Testis (tissue), 2 donors: ENCODE measurements at regions not wholly inside any gene's neighbourhood (a gene's known extent, or its start where the extent isn't known, plus 50 kb on each side); places are given as distances from the start of the nearest gene placed in this dataset.

ENCODE experiments used
- DNase-seq: peaks from one replicate; pipeline ENCODE4 v3.0.0-alpha.2; 2019
- H3K27ac ChIP-seq, 2 donors: fragments of 200-600 bp; sonication (generic); one replicate each; pipeline ENCODE4 v1.5.1; 2019
- H3K27me3 ChIP-seq: fragments of 200-600 bp; sonication (generic); one replicate; pipeline ENCODE4 v1.5.1; 2019
- H3K36me3 ChIP-seq: fragments of 200-600 bp; sonication (generic); one replicate; pipeline ENCODE4 v1.5.1; 2017; ENCODE audit warnings: low read depth; ENCODE audit errors: missing control alignments
- H3K4me1 ChIP-seq: fragments of 200-600 bp; sonication (generic); one replicate; pipeline ENCODE4 v1.5.1; 2019
- H3K4me3 ChIP-seq, 2 donors: fragments of 200-600 bp; sonication (generic); one replicate each; pipeline ENCODE4 v1.5.1; 2017 to 2019
- H3K9me3 ChIP-seq: fragments of 200-600 bp; sonication (generic); one replicate; pipeline ENCODE4 v1.5.1; 2017
- CTCF ChIP-seq, 3 experiments: fragments of 450-650 bp in 2 of 3; fragments of 200-600 bp in 1 of 3; sonication (generic) in 1 of 3; IDR thresholded peaks; one replicate each; pipeline ENCODE4 v1.5.1; 2016 to 2019; ENCODE audit warnings: antibody characterized with exemption in 3 of 3, mild to moderate bottlenecking in 2 of 3, moderate library complexity in 1 of 3
- POLR2A ChIP-seq: fragments of 450-650 bp; IDR thresholded peaks from one replicate; pipeline ENCODE4 v1.6.1; 2017; ENCODE audit warnings: antibody characterized with exemption, mild to moderate bottlenecking, moderate library complexity
- WGBS, 2 donors: methylation state at CpG; one replicate each; pipeline ENCODE4 v1.1.5; 2018; 5-methylcytosine and 5-hydroxymethylcytosine counted together
- intact Hi-C: fragments of 100-400 bp; cut with DNase I; formaldehyde crosslinking; loops from one replicate; pipeline ENCODE4 v1.15.1; 2023; ENCODE audit warnings: low total_unique reads

GRCh38 chr3:66715806-66716205 lies 215.0 kb upstream of the LRIG1 start:
- TF ChIP-seq POLR2A (no peak), CTCF (IDR thresholded peaks at IDR 0.05) (no peak)

DNA sequence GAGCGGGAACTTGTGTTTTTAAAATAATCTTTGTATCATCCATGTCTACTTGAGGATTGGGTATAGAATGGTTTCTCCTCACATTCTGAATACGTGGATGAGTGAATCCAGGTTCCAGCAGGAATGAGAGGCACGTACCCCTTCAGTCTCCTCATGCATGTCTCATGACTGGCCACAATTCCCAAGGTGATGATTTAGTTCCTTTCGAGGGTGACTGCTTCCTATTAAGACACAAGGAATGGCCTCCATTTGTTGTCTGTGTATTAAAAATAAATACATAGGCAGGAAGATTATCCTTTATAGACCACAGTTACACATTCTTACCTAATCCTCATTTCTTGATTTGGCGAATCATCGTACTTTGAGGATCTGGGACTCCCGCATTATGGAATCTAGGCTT lies 217.0 kb upstream of the LRIG1 start:
- H3K4me1 ChIP-seq = no peaks in the 10 kb centered on the region
- H3K4me3 ChIP-seq = no peak overlapping the region
- intact Hi-C loops = no loop called here
- DNase-seq = no peak
- no peak for TF ChIP-seq CTCF (IDR thresholded peaks at IDR 0.05)
- no peak for TF ChIP-seq POLR2A
- WGBS, 2 donors = 95 to 97% methylated on average over 7 of the region's 7 CpGs
- no peaks in the 10 kb centered on the region for H3K9me3 ChIP-seq
- no peaks in the 10 kb centered on the region for H3K27me3 ChIP-seq
- H3K27ac ChIP-seq = no peak overlapping the region
- H3K36me3 ChIP-seq = no peaks in the 10 kb centered on the region

More at GRCh38 chr3:66715806-66716205, 215.0 kb upstream of the LRIG1 start:
- intact Hi-C loops = no loop called here
- H3K36me3 ChIP-seq = no peaks in the 10 kb centered on the region
- no peaks in the 10 kb centered on the region for H3K4me1 ChIP-seq
- no peak overlapping the region for H3K4me3 ChIP-seq
- H3K27me3 ChIP-seq = no peaks in the 10 kb centered on the region
- no peak for DNase-seq
- no peak overlapping the region for H3K27ac ChIP-seq
- 70 to 77% methylated on average over 2 of the region's 2 CpGs for WGBS, 2 donors
- no peaks in the 10 kb centered on the region for H3K9me3 ChIP-seq

DNA sequence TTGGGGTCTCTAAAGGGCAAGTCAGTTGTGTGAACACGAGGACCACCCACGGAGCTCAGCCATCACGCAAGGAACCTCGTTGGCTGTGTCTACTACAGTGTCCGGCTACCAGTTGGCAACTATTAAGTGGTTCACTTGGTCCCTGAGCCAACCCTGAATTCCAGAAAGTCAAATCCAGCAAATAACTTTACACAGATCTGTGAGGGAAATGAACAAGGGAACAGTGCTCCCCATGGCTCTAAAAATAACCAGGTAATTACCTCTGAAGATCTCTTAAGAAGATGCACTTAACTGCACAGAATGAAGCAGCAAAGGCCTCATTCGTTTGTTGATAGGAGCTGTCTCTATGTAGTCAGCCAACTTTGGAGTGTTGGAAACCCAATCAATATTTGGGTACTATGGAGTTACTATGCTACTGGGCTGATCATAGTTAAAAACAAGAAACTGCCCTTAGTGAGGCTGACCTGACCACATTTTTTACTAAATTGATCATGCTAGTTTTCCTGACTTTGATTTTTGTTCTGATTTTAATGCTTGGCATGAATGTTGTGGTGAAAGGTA lies 219.1 kb upstream of the LRIG1 start:
- WGBS, 2 donors = 80 to 84% methylated on average over 6 of the region's 6 CpGs
- TF ChIP-seq POLR2A = no peak
- TF ChIP-seq CTCF (IDR thresholded peaks at IDR 0.05) = no peak
- no peak for DNase-seq
- Histone ChIP-seq H3K27ac (no peak overlapping the region), H3K4me1 (no peaks in the 10 kb centered on the region), H3K4me3 (no peak overlapping the region), H3K27me3 (no peaks in the 10 kb centered on the region), H3K9me3 (no peaks in the 10 kb centered on the region), H3K36me3 (no peaks in the 10 kb centered on the region)
- intact Hi-C loops = no loop called here

GRCh38 chr3:66720508-66720907 lies 219.7 kb upstream of the LRIG1 start:
- Histone ChIP-seq H3K9me3 (no peaks in the 10 kb centered on the region), H3K27me3 (no peaks in the 10 kb centered on the region), H3K27ac (no peak overlapping the region), H3K4me1 (no peaks in the 10 kb centered on the region), H3K4me3 (no peak overlapping the region), H3K36me3 (no peaks in the 10 kb centered on the region)
- TF ChIP-seq CTCF (IDR thresholded peaks at IDR 0.05) (no peak), POLR2A (no peak)
- intact Hi-C loops = no loop called here
- no peak for DNase-seq
- WGBS, 2 donors = 89 to 91% methylated on average over 4 of the region's 4 CpGs

DNA sequence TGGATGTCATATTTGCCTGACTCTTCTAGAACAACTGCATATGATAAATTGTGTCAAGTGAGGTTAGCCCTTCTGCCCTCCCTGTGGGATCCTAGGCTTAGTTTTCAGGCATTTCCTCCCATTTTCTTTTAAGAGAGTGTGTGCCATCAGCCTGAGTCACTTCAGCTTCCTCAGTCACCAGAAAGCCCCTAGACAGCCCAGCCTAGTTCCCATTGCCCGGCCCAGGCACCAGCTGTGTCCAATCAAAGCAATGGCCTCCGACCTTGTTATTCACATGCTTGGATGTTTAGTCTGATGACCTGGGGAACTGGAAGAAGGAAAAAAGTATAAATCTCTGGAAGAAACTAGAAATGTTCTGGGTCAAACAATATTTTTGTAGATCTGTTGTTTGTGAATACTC lies 221.9 kb upstream of the LRIG1 start:
- intact Hi-C loops = no loop called here
- 39 to 57% methylated on average over 2 of the region's 2 CpGs for WGBS, 2 donors
- Histone ChIP-seq H3K36me3 (no peaks in the 10 kb centered on the region), H3K27ac (no peak overlapping the region), H3K27me3 (no peaks in the 10 kb centered on the region), H3K4me3 (no peak overlapping the region), H3K9me3 (no peaks in the 10 kb centered on the region), H3K4me1 (no peaks in the 10 kb centered on the region)
- TF ChIP-seq POLR2A (no peak), CTCF (IDR thresholded peaks at IDR 0.05) (no peak)
- peak; percentile 18 for DNase-seq
